ENCODE measurements at regions not wholly inside any gene's neighbourhood (a gene's known extent, or its start where the extent isn't known, plus 50 kb on each side); places are given as distances from the start of the nearest gene placed in this dataset.

- TF ChIP-seq CTCF (IDR thresholded peaks at IDR 0.05; ENCODE audit: low read depth, low read length) (no peak), MAX (IDR thresholded peaks at IDR 0.05; ENCODE audit: low read depth, low read length) (no peak), POLR2A (IDR thresholded peaks at IDR 0.05; ENCODE audit: extremely low read depth, insufficient read length) (no peak), MYC (IDR thresholded peaks at IDR 0.05; ENCODE audit: low read depth, low read length) (no peak)
Observed at GRCh38 chr1:10896673-10897072, 100.2 kb upstream of the CASZ1 start.

All from NB4 (cell line).